ENCODE measurements at regions not wholly inside any gene's neighbourhood (a gene's known extent, or its start where the extent isn't known, plus 50 kb on each side); places are given as distances from the start of the nearest gene placed in this dataset.

DNA sequence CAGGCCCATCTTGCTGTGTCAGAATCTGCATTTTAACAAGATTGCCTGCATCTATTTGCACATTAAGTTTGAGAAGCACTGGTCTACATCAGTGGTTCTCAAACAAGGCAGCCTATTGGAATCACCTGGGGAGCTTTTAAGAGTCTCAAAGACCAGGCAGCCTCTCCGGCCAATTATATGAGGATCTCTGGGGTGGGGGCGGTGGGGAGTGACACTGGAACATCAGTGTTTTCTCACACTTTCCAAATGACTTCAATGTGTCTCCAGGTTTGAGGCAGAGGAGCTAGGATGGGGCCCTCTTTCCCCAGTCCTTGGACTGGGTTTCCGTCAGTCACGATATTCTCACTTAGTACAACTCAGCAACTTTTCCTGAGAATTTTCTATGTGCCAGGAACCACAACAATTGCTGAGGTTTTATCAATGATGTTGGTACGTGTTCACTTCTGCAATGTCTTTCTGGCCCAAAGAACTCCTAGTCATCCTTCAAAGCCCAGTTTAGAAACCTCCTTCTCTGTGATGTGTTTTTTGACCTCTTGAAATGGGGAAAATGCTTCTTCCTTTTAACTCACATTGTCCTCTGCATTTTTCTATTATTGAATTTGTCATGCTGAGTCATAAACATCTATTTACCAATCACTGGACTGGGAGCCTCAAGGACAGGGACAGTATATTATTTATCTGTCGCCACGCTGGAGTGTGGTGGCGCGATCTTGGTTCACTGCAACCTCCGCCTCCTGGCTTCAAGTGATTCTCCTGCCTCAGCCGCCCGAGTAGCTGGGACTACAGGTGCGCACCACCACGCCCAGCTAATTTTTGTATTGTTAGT lies 130.9 kb downstream of the MYCN start:
- Histone ChIP-seq H3K9me3 (no peaks in the 10 kb centered on the region), H3K27ac (no peak overlapping the region), H3K27me3 (no peaks in the 10 kb centered on the region), H3K36me3 (no peaks in the 10 kb centered on the region), H3K4me3 (no peak overlapping the region), H3K4me1 (no peaks in the 10 kb centered on the region)
- TF ChIP-seq POLR2AphosphoS5 (IDR thresholded peaks at IDR 0.05; ENCODE audit: insufficient read depth in 1 of 2, low read depth in 1 of 2) (no peak), CTCF (IDR thresholded peaks at IDR 0.05) (no peak), POLR2A (IDR thresholded peaks at IDR 0.05) (no peak)
- no peak for DNase-seq (ENCODE audit: extremely low spot score in 2 of 2)
- intact Hi-C loops (cut with DNase I) = no loop called here

DNA sequence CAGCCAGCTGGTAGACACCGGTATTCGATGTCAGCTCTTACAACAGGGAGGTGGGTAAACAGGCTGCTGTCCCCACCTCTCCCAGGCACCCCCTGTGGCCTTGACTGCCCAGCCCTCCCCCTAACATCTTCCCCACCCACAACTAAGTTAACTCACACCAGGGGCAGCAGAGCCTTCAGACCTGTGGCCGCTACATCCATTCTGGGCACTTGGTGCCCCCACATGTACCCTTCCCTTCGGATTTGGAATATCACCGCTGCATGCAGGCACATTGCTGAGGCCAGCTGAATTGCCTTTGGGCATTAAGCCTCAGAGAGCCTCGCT lies 130.3 kb downstream of the MYCN start:
- Histone ChIP-seq H3K9me3 (no peaks in the 10 kb centered on the region), H3K4me3 (no peak overlapping the region), H3K36me3 (no peaks in the 10 kb centered on the region), H3K27ac (no peak overlapping the region), H3K4me1 (no peaks in the 10 kb centered on the region), H3K27me3 (no peaks in the 10 kb centered on the region)
- no peak for TF ChIP-seq CTCF (IDR thresholded peaks at IDR 0.05)
- no peak for TF ChIP-seq POLR2AphosphoS5 (IDR thresholded peaks at IDR 0.05; ENCODE audit: insufficient read depth in 1 of 2, low read depth in 1 of 2)
- no peak for TF ChIP-seq POLR2A (IDR thresholded peaks at IDR 0.05)
- intact Hi-C loops (cut with DNase I) = no loop called here
- DNase-seq (ENCODE audit: extremely low spot score in 2 of 2) = no peak

- TF ChIP-seq CTCF (IDR thresholded peaks at IDR 0.05) (no peak), POLR2AphosphoS5 (IDR thresholded peaks at IDR 0.05; ENCODE audit: insufficient read depth in 1 of 2, low read depth in 1 of 2) (no peak), POLR2A (IDR thresholded peaks at IDR 0.05) (no peak)
- no peak for DNase-seq (ENCODE audit: extremely low spot score in 2 of 2)
- no peaks in the 10 kb centered on the region for H3K27me3 ChIP-seq
- H3K27ac ChIP-seq = no peak overlapping the region
- H3K4me1 ChIP-seq = no peaks in the 10 kb centered on the region
- H3K36me3 ChIP-seq = no peaks in the 10 kb centered on the region
- no peaks in the 10 kb centered on the region for H3K9me3 ChIP-seq
- intact Hi-C loops (cut with DNase I) = no loop called here
- H3K4me3 ChIP-seq = no peak overlapping the region
Measured at GRCh38 chr2:16069933-16070647, 129.7 kb downstream of the MYCN start.

GRCh38 chr2:16069663-16069932 lies 129.2 kb downstream of the MYCN start:
- H3K27ac ChIP-seq = no peak overlapping the region
- no peaks in the 10 kb centered on the region for H3K36me3 ChIP-seq
- no peaks in the 10 kb centered on the region for H3K9me3 ChIP-seq
- no peak overlapping the region for H3K4me3 ChIP-seq
- TF ChIP-seq POLR2A (IDR thresholded peaks at IDR 0.05) = no peak
- no peak for TF ChIP-seq POLR2AphosphoS5 (IDR thresholded peaks at IDR 0.05; ENCODE audit: insufficient read depth in 1 of 2, low read depth in 1 of 2)
- TF ChIP-seq CTCF (IDR thresholded peaks at IDR 0.05) = no peak
- intact Hi-C loops (cut with DNase I) = no loop called here
- no peak for DNase-seq (ENCODE audit: extremely low spot score in 2 of 2)
- H3K4me1 ChIP-seq = no peaks in the 10 kb centered on the region
- H3K27me3 ChIP-seq = no peaks in the 10 kb centered on the region

- no peaks in the 10 kb centered on the region for H3K4me1 ChIP-seq
- H3K27ac ChIP-seq = no peak overlapping the region
- no peak for TF ChIP-seq CTCF (IDR thresholded peaks at IDR 0.05)
- no peak for TF ChIP-seq POLR2AphosphoS5 (IDR thresholded peaks at IDR 0.05; ENCODE audit: insufficient read depth in 1 of 2, low read depth in 1 of 2)
- no peak for TF ChIP-seq POLR2A (IDR thresholded peaks at IDR 0.05)
- intact Hi-C loops (cut with DNase I) = no loop called here
- no peak for DNase-seq (ENCODE audit: extremely low spot score in 2 of 2)
- no peaks in the 10 kb centered on the region for H3K9me3 ChIP-seq
- H3K27me3 ChIP-seq = no peaks in the 10 kb centered on the region
- no peak overlapping the region for H3K4me3 ChIP-seq
- no peaks in the 10 kb centered on the region for H3K36me3 ChIP-seq
Measured at GRCh38 chr2:16068552-16068940, 128.2 kb downstream of the MYCN start.
